HepG2 (cell line): ENCODE measurements at regions not wholly inside any gene's neighbourhood (a gene's known extent, or its start where the extent isn't known, plus 50 kb on each side); places are given as distances from the start of the nearest gene placed in this dataset.

Experiments used
- ELF4 ChIP-seq: sonication (generic); formaldehyde crosslinking; IDR thresholded peaks from 2 replicates; pipeline ENCODE4 v1.5.0; 2020; ENCODE audit warnings: missing genetic modification reagents, mild to moderate bottlenecking, moderate library complexity, borderline replicate concordance
- ERF ChIP-seq: IDR thresholded peaks from 2 replicates; pipeline ENCODE4 v1.6.1; 2018; ENCODE audit warnings: missing biosample characterization, missing genetic modification reagents
- EZH2 ChIP-seq: conservative IDR thresholded peaks from 2 replicates; pipeline ENCODE4 v1.6.1; 2012; ENCODE audit warnings: mild to moderate bottlenecking, low read depth, low read length, moderate library complexity
- FOSL1 ChIP-seq: sonication (generic); formaldehyde crosslinking; IDR thresholded peaks from 2 replicates; pipeline ENCODE4 v1.9.0; 2021; ENCODE audit warnings: missing genetic modification reagents, borderline replicate concordance
- SP1 ChIP-seq, 2 experiments: fragments of 450-650 bp in 1 of 2; sonication (generic) in 1 of 2; formaldehyde crosslinking in 1 of 2; IDR thresholded peaks; 2 replicates each; pipeline versions ENCODE4 v1.4.0 to v1.6.1; 2016 to 2020; ENCODE audit warnings: missing genetic modification reagents in 1 of 2
- TP53 ChIP-seq: sonication (generic); formaldehyde crosslinking; conservative IDR thresholded peaks from 2 replicates; pipeline ENCODE4 v1.4.0; 2020; ENCODE audit warnings: missing genetic modification reagents
- U2AF1 ChIP-seq: fragments of 200-400 bp; formaldehyde crosslinking; optimal IDR thresholded peaks from 2 replicates; pipeline ENCODE3; 2017; ENCODE audit warnings: mild to moderate bottlenecking, low read depth, low read length
- TF ChIP-seq, protein P1 (sequence below): IDR thresholded peaks from 2 replicates; pipeline ENCODE4 v1.6.1; 2012; ENCODE audit warnings: inconsistent platforms
- TF ChIP-seq, protein P2 (sequence below): sonication (generic); formaldehyde crosslinking; IDR thresholded peaks from 2 replicates; pipeline ENCODE4 v1.5.0; 2020; ENCODE audit warnings: mild to moderate bottlenecking, missing genetic modification reagents, moderate library complexity
- TF ChIP-seq, protein P3 (sequence below): sonication (generic); formaldehyde crosslinking; IDR thresholded peaks from 2 replicates; pipeline ENCODE4 v1.4.0; 2020; ENCODE audit warnings: mild to moderate bottlenecking, missing genetic modification reagents

DNA sequence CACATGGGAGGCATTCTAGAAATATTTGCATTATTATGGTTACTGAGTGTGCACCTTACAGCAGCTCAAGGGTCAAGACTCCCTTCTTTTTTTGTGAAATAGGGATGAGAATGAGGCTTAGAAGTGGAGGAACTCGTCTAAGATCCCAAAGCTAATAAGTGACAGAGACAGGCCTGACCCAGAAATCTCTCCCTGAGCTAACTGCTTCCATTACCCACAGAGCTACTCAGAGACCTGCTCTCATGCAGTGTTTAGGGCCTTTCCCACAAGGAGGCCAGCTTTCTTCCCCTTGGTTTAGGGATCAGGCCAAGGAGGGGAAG is 301.7 kb downstream of the RPS24 start:
- TF ChIP-seq EZH2 (no peak), U2AF1 (no peak), ERF (CRISPR knock-in tag) (no peak), TP53 (CRISPR knock-in tag) (no peak), SP1 (IDR thresholded peaks at IDR 0.05) (no peak), SP1 (CRISPR knock-in tag; IDR thresholded peaks at IDR 0.05) (no peak), ELF4 (no peak), FOSL1 (CRISPR knock-in tag) (no peak)
- TF ChIP-seq, protein P1, sequence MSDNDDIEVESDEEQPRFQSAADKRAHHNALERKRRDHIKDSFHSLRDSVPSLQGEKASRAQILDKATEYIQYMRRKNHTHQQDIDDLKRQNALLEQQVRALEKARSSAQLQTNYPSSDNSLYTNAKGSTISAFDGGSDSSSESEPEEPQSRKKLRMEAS, result no peak
- TF ChIP-seq, protein P2, sequence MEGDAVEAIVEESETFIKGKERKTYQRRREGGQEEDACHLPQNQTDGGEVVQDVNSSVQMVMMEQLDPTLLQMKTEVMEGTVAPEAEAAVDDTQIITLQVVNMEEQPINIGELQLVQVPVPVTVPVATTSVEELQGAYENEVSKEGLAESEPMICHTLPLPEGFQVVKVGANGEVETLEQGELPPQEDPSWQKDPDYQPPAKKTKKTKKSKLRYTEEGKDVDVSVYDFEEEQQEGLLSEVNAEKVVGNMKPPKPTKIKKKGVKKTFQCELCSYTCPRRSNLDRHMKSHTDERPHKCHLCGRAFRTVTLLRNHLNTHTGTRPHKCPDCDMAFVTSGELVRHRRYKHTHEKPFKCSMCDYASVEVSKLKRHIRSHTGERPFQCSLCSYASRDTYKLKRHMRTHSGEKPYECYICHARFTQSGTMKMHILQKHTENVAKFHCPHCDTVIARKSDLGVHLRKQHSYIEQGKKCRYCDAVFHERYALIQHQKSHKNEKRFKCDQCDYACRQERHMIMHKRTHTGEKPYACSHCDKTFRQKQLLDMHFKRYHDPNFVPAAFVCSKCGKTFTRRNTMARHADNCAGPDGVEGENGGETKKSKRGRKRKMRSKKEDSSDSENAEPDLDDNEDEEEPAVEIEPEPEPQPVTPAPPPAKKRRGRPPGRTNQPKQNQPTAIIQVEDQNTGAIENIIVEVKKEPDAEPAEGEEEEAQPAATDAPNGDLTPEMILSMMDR (CRISPR knock-in tag), result no peak
- TF ChIP-seq, protein P3, sequence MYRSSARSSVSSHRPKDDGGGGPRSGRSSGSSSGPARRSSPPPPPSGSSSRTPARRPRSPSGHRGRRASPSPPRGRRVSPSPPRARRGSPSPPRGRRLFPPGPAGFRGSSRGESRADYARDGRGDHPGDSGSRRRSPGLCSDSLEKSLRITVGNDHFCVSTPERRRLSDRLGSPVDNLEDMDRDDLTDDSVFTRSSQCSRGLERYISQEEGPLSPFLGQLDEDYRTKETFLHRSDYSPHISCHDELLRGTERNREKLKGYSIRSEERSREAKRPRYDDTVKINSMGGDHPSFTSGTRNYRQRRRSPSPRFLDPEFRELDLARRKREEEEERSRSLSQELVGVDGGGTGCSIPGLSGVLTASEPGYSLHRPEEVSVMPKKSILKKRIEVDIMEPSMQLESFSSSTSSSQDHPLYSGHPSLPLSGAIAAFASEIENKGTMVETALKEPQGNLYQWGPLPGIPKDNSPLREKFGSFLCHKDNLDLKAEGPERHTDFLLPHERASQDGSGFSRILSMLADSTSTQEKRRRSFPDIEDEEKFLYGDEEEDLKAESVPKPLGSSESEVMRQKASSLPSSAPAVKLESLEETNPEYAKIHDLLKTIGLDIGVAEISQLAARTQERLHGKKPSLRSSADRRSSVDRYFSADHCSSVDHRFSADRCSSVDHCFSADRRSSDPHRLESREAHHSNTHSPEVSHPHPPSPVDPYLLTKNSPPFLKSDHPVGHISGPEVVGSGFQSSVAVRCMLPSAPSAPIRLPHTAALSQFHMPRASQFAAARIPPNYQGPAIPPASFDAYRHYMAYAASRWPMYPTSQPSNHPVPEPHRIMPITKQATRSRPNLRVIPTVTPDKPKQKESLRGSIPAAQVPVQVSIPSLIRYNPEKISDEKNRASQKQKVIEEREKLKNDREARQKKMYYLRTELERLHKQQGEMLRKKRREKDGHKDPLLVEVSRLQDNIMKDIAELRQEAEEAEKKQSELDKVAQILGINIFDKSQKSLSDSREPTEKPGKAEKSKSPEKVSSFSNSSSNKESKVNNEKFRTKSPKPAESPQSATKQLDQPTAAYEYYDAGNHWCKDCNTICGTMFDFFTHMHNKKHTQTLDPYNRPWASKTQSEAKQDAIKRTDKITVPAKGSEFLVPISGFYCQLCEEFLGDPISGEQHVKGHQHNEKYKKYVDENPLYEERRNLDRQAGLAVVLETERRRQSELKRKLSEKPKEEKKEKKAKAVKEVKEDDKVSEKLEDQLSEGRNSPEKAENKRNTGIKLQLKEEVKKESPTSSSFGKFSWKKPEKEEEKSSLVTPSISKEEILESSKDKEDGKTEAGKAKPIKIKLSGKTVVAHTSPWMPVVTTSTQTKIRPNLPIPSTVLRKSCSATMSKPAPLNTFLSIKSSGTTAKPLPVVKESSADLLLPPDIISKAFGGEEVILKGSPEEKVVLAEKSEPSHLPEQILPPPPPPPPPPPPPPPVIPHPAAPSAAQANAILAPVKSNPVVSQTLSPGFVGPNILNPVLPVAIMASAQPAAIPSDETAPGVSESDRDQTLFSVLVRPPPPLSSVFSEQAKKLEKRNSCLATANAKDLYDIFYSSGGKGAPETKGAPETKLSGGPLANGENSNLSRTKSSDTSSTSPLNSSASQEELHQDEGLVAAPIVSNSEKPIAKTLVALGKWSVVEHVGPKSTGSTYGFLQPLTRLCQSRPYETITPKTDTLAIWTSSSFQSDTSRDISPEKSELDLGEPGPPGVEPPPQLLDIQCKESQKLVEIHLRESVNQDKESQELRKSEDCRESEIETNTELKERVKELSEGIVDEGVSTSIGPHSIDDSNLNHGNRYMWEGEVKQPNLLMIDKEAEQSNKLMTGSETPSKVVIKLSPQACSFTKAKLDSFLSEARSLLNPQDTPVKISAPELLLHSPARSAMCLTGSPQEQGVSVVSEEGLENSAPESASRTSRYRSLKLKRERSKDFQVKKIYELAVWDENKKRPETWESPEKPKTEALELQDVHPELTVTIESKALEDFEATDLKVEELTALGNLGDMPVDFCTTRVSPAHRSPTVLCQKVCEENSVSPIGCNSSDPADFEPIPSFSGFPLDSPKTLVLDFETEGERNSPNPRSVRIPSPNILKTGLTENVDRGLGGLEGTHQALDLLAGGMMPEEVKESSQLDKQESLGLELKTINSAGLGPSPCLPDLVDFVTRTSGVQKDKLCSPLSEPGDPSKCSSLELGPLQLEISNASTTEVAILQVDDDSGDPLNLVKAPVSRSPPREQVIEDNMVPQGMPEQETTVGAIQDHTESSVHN, result no peak
